MG63 (cell line): ENCODE measurements at regions not wholly inside any gene's neighbourhood (a gene's known extent, or its start where the extent isn't known, plus 50 kb on each side); places are given as distances from the start of the nearest gene placed in this dataset.

ENCODE experiments used
- DNase-seq: peaks from one replicate; pipeline ENCODE4 v3.0.0-alpha.2; 2020
- H3K27me3 ChIP-seq: fragments of 250-450 bp; sonication (Bioruptor Pico); 2 replicates; pipeline ENCODE4 v1.5.1; 2020; ENCODE audit warnings: mild to moderate bottlenecking, moderate library complexity
- H3K36me3 ChIP-seq: fragments of 250-450 bp; sonication (Bioruptor Pico); 2 replicates; pipeline ENCODE4 v1.5.1; 2020; ENCODE audit warnings: mild to moderate bottlenecking, moderate library complexity
- H3K4me3 ChIP-seq: fragments of 250-450 bp; sonication (Bioruptor Pico); 2 replicates; pipeline ENCODE4 v1.5.1; 2020; ENCODE audit warnings: mild to moderate bottlenecking, moderate library complexity
- H3K9me3 ChIP-seq: fragments of 250-450 bp; sonication (Bioruptor Pico); 2 replicates; pipeline ENCODE4 v1.5.1; 2020; ENCODE audit warnings: mild to moderate bottlenecking, moderate library complexity

DNA sequence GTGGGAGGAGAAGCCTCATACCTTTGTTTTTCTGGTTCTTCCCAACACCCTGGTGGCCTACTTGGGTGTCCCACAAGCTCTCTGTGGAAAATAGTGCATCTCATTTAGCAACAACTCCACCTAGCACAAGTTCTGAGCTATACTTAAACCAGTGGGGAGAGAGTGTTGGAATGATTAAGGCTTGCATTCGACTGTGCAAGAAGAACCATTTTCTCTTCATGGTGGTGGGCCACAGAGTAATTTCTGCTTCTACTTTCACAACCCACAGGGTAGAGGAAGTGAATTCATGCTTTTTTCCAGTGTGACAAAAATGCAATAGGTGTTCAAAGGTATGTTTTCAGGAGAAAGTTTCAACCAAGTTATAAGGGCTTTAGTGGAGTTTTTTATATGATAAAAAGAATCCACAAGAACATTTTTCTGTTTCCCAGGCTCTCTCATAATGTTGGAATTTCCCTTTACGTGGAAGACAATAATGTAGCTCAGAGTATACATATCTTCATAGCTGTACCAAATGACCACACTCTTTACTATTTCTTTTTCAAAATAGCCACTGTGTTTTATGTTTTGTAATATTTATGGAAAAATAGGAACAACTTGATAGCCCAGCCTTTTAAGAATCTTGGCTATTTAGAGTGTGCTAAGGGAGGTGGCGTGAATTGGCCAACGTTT, 80.3 kb upstream of the HHIP start:
- no peak for DNase-seq
- no peak overlapping the region for H3K4me3 ChIP-seq
- no peaks in the 10 kb centered on the region for H3K27me3 ChIP-seq
- no peaks in the 10 kb centered on the region for H3K36me3 ChIP-seq
- no peaks in the 10 kb centered on the region for H3K9me3 ChIP-seq

DNA sequence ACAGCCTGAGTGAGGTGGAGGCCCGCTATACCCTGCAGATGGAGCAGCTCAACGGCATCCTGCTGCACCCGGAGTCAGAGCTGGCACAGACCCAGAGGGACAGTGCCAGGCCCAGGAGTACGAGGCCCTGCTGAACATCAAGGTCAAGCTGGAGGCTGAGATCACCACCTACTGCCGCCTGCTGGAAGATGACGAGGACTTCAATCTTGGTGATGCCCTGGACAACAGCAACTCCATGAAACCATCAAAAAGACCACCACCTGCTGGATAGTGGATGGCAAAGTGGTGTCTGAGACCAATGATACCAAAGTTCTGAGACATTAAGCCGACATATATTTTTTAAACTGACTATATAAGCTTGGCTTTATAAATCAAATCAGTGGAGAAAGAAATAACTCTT, 73.3 kb upstream of the HHIP start:
- no peak overlapping the region for H3K4me3 ChIP-seq
- no peaks in the 10 kb centered on the region for H3K36me3 ChIP-seq
- no peaks in the 10 kb centered on the region for H3K27me3 ChIP-seq
- no peak for DNase-seq
- H3K9me3 ChIP-seq = no peaks in the 10 kb centered on the region

DNA sequence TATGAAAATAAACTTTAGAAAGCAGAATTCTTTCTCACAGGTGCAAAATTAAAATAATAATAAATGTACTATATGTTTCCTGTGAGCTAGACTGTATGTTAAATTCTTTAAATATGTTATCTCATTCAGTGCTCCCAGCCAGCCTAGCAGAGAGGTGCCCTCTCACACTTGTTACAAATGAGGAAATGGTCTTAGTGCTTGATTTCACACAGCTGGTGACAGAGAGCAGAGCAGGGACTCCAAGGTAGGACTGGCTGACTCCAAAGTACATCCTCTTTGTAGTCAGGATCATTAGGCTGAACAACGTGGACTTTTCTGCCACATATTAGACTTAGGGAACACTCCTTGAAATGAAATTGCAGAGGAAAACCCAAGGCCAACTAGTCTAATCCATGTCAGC, 72.0 kb upstream of the HHIP start:
- Histone ChIP-seq H3K36me3 (no peaks in the 10 kb centered on the region), H3K27me3 (no peaks in the 10 kb centered on the region), H3K9me3 (no peaks in the 10 kb centered on the region), H3K4me3 (no peak overlapping the region)
- no peak for DNase-seq

DNA sequence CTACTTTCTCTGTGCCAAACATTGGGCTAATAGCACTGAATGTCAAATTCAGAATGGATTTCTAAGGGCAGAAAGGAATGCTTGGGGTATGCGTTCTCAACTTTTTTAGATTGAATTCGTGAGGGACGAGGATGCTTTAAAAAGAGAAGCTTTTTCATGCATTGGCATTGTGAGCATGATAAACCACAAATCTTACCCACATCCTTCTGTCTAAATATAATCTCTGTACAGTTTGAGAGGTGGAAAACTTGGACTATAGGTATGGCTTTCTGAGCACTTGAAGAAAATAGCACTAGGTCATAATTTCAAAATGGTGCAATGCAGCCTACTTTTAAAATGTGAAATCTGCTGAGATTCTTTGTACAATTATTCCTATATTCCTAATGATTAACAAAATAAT, 71.4 kb upstream of the HHIP start:
- Histone ChIP-seq H3K9me3 (no peaks in the 10 kb centered on the region), H3K36me3 (no peaks in the 10 kb centered on the region), H3K27me3 (no peaks in the 10 kb centered on the region), H3K4me3 (no peak overlapping the region)
- no peak for DNase-seq

DNA sequence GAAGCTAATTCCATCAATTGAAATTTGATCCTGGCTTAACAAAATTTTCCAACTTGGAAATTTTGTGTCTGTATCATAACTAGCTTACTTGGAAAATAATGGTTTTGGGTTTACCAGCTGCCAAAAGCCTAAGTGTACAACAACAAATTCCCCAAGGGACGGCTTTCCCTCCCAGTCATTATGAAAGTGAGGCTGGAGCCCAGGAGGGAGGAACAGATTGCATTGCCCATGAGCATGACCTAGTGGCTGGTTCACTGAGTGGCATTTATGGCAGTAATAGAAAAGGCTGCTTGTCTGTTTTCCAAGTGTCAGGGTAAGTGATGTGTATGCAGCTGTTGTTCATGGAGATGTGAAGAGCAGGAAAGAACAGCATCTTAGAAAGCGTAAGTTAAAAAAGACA, 70.8 kb upstream of the HHIP start:
- no peaks in the 10 kb centered on the region for H3K36me3 ChIP-seq
- DNase-seq = peak; percentile 10
- no peaks in the 10 kb centered on the region for H3K27me3 ChIP-seq
- no peaks in the 10 kb centered on the region for H3K9me3 ChIP-seq
- H3K4me3 ChIP-seq = no peak overlapping the region

DNA sequence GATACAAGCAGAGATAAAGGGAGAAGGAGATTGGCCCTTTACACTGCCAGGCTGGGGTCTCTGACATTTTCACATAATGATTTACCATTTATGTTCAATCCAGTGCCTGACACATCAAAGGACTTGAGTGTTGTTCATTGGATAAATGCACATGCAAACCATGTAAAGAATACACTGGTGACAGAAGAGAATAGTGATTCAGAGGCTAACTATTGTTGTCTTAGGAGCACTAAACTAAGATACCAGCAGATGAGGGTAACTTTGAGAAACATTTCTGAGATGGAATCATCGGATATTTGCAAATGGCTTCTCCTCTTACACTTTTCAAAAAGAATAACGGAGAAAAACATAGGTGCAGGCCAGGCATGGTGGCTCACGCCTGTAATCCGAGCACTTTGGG, 67.3 kb upstream of the HHIP start:
- no peaks in the 10 kb centered on the region for H3K36me3 ChIP-seq
- DNase-seq = no peak
- H3K9me3 ChIP-seq = no peaks in the 10 kb centered on the region
- H3K4me3 ChIP-seq = no peak overlapping the region
- H3K27me3 ChIP-seq = no peaks in the 10 kb centered on the region

DNA sequence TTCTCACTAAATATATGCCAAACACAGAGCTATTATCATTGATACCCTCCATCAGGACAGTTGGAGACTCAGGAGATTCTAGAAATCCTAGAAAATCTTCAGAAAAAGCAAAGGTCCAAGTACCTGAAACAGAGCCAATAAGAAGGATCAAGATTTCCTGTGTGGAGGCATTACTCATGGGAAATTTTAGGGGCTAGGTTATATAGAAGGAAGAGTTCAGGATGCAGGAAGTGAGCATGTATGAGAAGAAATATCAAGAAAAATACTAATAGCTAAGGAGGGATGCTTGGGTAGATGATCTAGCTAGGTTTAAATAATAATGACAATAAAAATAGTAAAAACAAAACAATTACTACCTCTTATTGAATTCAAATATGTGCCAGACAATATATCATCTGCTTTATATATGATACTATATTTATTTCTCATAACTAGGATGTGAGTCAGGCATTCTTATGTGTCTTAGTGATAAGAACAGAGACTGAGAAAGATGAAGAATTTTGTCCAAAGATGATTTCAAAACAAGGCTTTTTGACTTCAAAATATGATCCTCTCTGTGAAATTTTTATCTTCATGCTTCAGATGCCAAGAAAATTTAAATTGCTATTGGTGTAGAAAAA, 66.4 kb upstream of the HHIP start:
- H3K9me3 ChIP-seq = no peaks in the 10 kb centered on the region
- H3K27me3 ChIP-seq = no peaks in the 10 kb centered on the region
- H3K36me3 ChIP-seq = no peaks in the 10 kb centered on the region
- H3K4me3 ChIP-seq = no peak overlapping the region
- no peak for DNase-seq

DNA sequence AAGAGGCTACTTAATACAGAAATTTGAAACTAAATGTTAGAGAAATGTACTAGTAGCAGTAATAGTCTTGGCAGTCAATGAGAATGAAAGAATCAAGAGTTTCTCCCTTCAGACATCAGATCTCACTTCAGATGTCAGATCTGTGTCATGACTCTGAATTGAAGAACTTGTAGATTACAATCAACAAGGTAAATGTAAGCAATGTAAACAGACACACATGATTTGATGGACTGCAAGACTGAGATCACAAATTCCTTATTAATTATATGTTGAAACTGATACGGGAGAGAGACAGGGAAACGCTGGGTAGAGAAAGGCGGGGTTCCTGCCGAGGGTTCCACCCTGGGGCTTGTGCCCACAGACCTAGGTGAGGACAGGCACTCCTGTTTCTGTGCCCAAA, 65.5 kb upstream of the HHIP start:
- H3K36me3 ChIP-seq = no peaks in the 10 kb centered on the region
- no peak overlapping the region for H3K4me3 ChIP-seq
- H3K9me3 ChIP-seq = no peaks in the 10 kb centered on the region
- H3K27me3 ChIP-seq = no peaks in the 10 kb centered on the region
- DNase-seq = no peak

DNA sequence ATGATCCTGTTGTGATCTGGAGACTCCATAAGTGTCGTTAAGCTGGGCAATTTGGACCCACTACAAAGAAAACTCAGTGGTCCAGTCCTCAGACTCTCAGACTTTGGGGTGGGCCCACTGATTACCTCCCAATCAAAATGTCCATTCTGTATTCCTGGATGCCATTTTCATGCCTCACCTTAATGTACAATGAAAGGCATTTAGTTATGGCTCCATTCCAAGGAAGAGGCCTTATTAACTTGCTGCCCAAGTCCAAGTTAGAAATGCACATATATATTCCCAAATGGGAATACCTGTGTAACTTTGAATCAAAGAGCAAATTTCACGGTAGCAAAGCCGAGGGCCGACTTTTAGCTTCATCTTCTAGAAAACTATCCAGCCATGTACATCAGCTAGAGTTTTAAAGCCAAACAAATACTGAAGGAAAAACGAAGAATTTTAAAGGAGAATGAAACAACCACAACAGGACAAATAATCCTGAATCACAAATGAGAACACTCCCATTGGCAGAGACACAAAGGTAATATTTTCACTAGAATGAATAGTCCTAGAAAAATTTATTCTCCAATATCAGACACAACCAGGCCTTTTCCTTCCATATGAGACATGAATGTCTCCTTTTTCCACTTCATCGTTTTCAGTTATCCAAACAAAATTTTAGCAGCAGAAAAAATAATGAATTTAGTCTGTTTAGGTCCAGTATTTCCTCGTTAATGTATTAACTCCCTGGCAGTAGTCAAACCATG, 63.7 kb upstream of the HHIP start:
- H3K27me3 ChIP-seq = no peaks in the 10 kb centered on the region
- H3K4me3 ChIP-seq = no peak overlapping the region
- no peaks in the 10 kb centered on the region for H3K9me3 ChIP-seq
- no peak for DNase-seq
- H3K36me3 ChIP-seq = no peaks in the 10 kb centered on the region

DNA sequence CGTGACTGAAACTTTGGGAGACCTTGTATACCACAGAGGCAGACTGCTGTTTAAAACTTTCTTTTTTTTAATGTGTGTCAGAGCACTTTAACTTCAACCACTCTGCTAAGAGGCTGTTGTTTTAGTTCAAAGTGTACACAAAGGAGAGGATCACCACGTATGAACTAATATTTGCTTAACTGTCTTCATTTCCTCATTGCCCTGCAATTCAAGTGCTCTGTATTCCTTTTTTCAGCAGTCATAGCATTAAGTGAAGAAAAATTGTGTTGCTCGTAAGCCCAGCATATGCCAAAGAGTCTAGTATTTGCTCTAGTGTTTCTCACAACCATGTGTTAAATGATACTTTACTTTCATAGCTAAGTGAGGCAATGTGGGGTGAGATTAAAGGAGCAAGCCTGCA, 63.0 kb upstream of the HHIP start:
- H3K9me3 ChIP-seq = no peaks in the 10 kb centered on the region
- H3K27me3 ChIP-seq = no peaks in the 10 kb centered on the region
- H3K36me3 ChIP-seq = no peaks in the 10 kb centered on the region
- H3K4me3 ChIP-seq = no peak overlapping the region
- no peak for DNase-seq

DNA sequence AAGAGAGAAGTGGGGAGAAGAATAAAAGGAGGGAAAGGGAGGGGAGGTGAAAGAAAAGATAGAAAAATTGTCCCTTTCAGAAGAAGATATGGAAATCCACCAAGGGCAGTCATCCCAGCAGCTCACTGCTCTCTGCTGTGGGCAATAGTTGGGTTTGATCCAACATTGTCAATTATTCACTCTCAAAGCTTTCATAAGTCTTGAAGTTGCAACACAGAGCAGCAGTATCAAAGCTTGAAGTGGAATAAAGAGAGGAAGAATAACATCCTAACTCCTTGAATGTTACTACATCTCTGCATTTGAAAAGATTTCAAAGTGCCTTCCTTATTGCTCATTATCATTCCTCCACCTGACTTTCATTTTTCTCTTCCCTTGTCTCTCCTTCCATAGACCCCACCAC, 62.3 kb upstream of the HHIP start:
- no peak overlapping the region for H3K4me3 ChIP-seq

DNA sequence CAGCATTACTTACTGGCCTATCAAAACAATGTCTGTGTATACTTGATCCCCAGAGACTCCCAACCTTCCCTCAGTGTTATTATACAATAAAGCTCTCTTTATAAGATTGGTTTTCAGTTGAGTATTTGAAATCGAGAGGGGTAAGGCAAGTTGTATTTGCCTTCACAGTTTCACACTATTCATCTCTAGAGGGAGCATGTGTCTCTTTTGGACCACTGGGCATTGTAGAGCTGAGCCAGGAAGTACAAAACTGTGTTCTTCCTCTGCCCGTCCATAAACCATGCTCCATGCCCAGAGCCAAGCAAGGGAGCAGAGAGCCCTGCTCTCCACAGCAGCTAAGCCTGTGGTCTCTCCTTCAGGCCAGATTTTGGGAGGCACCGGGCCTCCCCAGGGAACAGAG, 61.5 kb upstream of the HHIP start:
- DNase-seq = no peak
- H3K4me3 ChIP-seq = no peak overlapping the region
- H3K9me3 ChIP-seq = no peaks in the 10 kb centered on the region
- no peaks in the 10 kb centered on the region for H3K27me3 ChIP-seq
- no peaks in the 10 kb centered on the region for H3K36me3 ChIP-seq

More for the DNA sequence above, 62.3 kb upstream of the HHIP start:
- DNase-seq = no peak
- no peaks in the 10 kb centered on the region for H3K27me3 ChIP-seq
- no peaks in the 10 kb centered on the region for H3K36me3 ChIP-seq
- no peaks in the 10 kb centered on the region for H3K9me3 ChIP-seq

DNA sequence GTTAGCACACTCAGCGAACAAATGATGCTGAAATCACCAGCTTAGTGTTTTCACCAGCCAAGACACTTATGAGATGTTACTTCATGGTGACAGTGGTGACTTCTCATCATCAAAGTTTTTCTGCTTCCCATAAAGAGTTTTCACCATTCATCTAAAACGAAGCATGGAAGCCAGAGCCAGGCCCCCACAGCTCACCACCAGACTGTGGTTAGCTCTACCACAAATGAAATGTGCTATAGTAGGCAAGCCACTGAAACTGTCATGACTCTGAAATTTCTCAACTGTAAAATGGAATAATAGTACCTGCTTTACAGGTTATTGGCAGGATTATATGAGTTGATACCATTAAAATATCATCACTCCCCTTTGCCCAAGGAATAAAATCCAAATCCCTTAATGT, 56.4 kb upstream of the HHIP start:
- Histone ChIP-seq H3K36me3 (no peaks in the 10 kb centered on the region), H3K27me3 (no peaks in the 10 kb centered on the region), H3K4me3 (no peak overlapping the region), H3K9me3 (no peaks in the 10 kb centered on the region)
- no peak for DNase-seq

DNA sequence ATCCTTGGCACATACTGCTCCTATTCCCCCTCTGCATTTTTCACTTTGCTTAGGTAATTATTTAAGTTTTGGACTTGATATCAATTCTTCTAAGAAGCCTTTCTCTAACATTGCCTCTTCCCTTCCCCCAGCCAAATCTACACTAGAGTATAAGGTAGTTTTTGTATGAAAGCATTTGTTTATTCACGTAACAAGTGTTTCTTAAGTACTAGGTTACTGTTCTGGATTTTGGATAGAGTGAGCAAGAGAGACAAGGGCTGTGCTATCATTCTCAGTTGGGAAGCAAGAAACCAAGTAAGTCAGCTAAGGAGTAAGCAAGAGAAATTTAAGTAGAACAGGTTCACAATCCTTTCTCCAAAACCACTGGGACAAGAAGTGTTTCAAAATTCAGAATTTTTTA, 55.9 kb upstream of the HHIP start:
- Histone ChIP-seq H3K27me3 (no peaks in the 10 kb centered on the region), H3K4me3 (no peak overlapping the region), H3K36me3 (no peaks in the 10 kb centered on the region), H3K9me3 (no peaks in the 10 kb centered on the region)
- DNase-seq = no peak

DNA sequence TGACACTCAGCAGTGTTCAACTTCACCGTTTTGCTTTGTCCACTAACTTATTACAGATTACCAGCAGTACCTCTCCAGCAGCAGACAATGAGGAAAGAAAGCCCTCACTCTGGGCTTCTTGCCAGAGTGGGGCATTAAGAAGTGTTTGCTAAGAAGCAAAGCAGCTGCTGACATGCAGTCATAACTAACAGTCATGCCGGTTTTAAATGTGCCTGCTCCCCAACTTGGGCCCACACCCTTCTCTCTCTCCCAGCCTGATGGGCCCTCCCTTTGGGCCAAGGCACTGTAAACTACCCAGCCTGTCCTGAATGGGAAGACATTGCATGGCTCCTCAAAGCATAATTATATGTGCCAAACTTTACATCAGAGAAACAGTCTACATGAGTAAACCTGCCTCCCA, 54.6 kb upstream of the HHIP start:
- no peaks in the 10 kb centered on the region for H3K27me3 ChIP-seq
- H3K4me3 ChIP-seq = no peak overlapping the region
- H3K36me3 ChIP-seq = no peaks in the 10 kb centered on the region
- no peaks in the 10 kb centered on the region for H3K9me3 ChIP-seq
- peak; percentile 44 for DNase-seq

DNA sequence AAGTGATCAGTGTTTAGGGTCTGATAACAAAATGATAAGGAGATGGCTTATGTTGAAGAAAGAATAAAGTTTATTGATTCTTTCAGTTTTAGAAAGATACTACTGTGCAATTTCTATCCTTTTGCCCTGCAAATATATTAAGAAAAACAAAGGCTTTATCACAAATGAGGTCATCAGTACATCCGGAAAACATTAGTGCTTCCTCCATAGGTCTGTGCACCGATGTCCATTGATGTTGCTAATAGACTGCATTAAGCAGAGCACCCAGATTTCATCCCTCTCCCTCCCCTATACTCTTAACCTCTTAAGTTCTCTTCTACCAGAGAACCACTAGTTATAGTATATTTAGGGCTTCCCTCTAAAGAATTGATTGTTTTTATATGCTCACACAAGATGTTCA, 53.7 kb upstream of the HHIP start:
- no peaks in the 10 kb centered on the region for H3K27me3 ChIP-seq
- DNase-seq = no peak
- no peaks in the 10 kb centered on the region for H3K9me3 ChIP-seq
- H3K4me3 ChIP-seq = no peak overlapping the region
- no peaks in the 10 kb centered on the region for H3K36me3 ChIP-seq

DNA sequence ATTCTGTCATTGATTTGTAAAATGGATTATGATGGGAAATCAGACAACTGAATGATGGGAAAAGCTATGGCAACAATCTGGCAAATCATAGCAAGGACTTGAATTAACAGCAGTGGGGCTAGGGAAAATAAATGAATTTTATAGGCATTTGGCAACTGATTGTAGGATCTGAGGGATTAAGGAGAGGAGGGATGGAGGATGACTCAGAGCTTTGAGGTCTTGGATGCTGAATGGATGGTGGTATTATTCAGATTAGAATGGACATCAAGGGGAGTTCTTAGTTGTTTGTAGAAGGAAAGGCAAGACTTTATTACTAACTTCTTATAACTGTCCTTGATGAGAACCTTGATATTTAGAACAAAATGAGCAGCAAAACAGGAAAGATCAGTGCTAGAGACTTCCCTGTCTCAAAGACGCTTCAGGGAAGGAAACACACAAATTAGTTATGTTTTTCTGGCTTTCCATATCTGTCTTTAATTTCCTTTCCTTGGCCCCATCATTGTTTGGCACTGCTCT, 51.4 kb upstream of the HHIP start:
- no peak for DNase-seq
- H3K9me3 ChIP-seq = no peaks in the 10 kb centered on the region
- no peaks in the 10 kb centered on the region for H3K27me3 ChIP-seq
- H3K36me3 ChIP-seq = no peaks in the 10 kb centered on the region
- H3K4me3 ChIP-seq = no peak overlapping the region

DNA sequence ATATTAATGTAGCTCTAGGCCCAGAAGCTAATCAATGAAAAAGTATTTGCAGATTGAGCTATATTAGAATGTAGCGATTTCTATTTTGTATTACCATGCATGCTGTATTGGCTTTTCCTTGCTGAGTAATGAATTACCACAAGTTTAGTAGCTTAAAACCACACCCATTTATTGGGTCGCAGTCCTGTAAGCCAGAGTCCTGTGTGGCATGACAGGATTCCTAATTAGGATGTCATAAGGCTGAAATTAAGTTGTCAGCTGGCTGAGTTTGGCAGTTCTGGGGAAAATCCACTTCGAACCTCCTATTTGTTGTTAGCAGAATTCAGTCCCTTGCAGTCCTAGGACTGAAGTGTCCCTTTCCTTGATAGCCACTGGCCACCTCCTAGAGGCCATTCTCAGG, 50.3 kb upstream of the HHIP start:
- Histone ChIP-seq H3K36me3 (no peaks in the 10 kb centered on the region), H3K27me3 (no peaks in the 10 kb centered on the region), H3K9me3 (no peaks in the 10 kb centered on the region), H3K4me3 (no peak overlapping the region)
- DNase-seq = no peak
